H54 (cell line): ENCODE measurements at regions not wholly inside any gene's neighbourhood (a gene's known extent, or its start where the extent isn't known, plus 50 kb on each side); places are given as distances from the start of the nearest gene placed in this dataset.

Source experiments
- DNase-seq: peaks from one replicate; pipeline ENCODE4 v3.0.0; 2011; ENCODE audit warnings: low spot score, mixed read lengths; ENCODE audit not compliant: insufficient read length
- FAIRE-seq: peaks from 3 replicates; lab custom pipeline; 2011; peaks lifted over from hg19 to GRCh38; lab: Jason Lieb, UNC
- POLR2A ChIP-seq: IDR thresholded peaks from 2 replicates; pipeline ENCODE4 v1.6.1; 2011; ENCODE audit warnings: low read depth, mild to moderate bottlenecking, low read length

DNA sequence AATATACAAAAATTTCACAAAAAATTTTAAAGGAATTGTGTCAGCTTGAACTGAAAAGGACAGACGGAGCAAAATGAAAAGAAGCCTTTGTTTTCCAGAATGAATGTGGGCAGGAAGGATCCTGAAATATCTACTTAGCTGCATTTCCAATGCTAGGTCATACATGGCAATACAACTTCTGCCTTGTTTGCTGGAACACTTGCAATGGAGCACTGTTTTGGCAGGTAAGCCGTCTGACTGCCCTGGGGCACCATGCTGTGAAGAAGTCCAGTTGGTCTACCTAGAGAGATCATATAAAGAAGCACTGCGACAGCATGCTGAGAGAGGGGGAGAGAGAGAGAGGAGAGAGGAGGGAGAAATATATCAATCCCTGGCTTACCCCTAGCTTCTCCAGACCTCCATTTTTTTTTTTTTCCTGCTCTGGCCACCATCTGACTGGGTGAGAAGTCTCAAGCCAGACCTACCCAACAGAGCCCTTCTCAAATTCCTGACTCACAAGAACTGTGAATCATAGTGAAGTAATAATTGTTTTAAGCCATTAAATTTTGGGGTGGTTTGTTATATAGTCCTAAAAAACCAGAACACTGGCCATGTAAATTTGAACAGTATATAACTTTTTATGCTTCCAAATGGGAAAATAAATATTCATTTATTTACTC is 97.1 kb upstream of the PRICKLE1 start:
- TF ChIP-seq POLR2A: no peak
- DNase-seq (no peak), FAIRE-seq (peak; percentile 6)

- DNase-seq (no peak), FAIRE-seq (no peak)
- no peak for TF ChIP-seq POLR2A
Measured at GRCh38 chr12:42684802-42685071, 95.2 kb upstream of the PRICKLE1 start.

- no peak for DNase-seq
- FAIRE-seq: no peak
- TF ChIP-seq POLR2A: no peak
Measured at GRCh38 chr12:42683933-42684801, 94.6 kb upstream of the PRICKLE1 start.

GRCh38 chr12:42683266-42683665 is 93.7 kb upstream of the PRICKLE1 start:
- DNase-seq: no peak
- no peak for FAIRE-seq
- TF ChIP-seq POLR2A: no peak

- FAIRE-seq (peak; percentile 11), DNase-seq (no peak)
- TF ChIP-seq POLR2A: no peak
Measured at GRCh38 chr12:42679466-42679865, 89.9 kb upstream of the PRICKLE1 start.

GRCh38 chr12:42677461-42677860 is 87.9 kb upstream of the PRICKLE1 start:
- no peak for TF ChIP-seq POLR2A
- FAIRE-seq (no peak), DNase-seq (no peak)

DNA sequence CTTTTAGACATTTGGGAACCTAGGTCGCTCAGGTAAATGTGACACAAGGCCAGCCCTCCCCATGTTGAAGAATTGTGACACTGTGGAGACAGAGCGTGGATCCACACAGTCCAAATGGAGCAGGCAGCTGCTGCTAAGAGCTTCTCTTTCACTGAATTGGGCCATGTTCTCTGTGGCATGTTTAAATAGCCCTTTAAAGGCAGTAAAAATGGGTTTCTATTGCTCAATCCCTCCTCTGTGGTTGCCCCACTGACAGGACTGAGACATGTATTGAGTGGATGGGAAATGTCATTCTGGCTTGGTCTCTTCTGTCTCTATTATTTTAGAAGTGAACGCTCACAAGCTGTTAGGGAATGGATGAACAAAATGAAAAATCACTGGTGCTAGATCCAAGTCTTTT is 84.0 kb upstream of the PRICKLE1 start:
- FAIRE-seq: no peak
- DNase-seq: no peak
- TF ChIP-seq POLR2A: no peak

DNA sequence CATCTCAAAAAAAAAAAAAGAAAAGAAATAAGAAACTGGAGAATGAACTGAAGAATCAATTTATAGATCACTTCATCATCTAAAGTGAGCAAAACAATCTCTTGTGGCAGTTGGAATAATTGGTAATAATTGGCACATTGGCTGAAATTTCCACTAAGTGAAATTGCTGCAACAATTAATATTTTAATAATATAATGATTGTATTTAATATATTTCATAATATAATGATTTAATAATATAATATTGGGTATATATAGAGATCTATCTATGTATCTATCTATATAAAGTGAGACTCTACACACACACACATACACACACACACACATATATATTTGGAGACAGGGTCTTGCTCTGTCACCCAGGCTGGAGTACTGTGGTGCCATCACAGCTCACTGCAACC is 81.2 kb upstream of the PRICKLE1 start:
- DNase-seq (no peak), FAIRE-seq (no peak)
- TF ChIP-seq POLR2A: no peak

GRCh38 chr12:42669553-42669952 is 80.0 kb upstream of the PRICKLE1 start:
- TF ChIP-seq POLR2A: no peak
- FAIRE-seq: peak; percentile 30

DNA sequence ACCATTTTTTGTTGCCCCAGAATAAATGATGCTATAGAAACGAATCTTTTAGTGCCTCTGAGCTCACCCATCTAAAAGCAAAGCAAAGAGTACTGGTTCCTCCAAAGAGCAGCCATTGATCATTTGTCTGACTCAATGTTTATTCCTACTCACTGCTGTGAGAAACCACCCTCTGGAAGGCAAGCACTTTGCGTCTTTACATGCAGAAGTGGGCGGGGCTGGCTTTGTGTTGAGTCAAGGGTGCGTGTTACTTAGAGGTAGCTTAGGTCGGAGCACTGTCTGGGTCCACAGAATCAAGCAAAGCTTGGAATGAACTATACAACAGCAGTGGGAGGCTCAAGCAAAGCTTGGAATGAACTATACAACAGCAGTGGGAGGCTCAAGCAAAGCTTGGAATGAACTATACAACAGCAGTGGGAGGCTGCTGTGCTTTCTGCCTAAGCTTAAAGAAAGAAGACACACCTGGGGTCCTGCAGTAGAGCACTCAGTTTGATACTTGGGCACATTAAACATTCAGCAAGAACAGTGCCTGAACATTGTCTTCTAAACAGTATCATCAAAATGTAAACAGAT is 77.2 kb upstream of the PRICKLE1 start:
- no peak for TF ChIP-seq POLR2A
- peak; percentile 81 for FAIRE-seq
- DNase-seq: no peak

More at GRCh38 chr12:42669553-42669952, 80.0 kb upstream of the PRICKLE1 start:
- DNase-seq: no peak

DNA sequence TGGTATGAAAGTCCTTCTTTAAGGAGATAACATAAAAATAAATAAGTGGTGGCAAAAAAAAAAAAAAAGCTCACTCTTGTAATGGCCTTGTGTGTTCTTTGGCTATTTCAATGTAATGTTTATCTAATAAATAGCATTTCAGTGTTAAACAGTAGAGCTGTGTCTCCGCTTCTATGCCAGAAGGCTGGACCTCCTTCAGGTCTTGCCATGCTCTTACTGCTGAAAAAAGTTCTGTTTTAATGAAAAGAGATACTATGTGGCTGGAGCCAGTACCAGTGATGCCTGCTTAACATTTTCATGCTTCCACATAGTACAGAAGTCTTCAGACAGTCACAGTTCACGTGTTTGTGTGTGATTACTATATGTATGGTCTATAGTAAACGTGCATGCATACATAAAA is 74.1 kb upstream of the PRICKLE1 start:
- DNase-seq (no peak), FAIRE-seq (no peak)
- TF ChIP-seq POLR2A: no peak

DNA sequence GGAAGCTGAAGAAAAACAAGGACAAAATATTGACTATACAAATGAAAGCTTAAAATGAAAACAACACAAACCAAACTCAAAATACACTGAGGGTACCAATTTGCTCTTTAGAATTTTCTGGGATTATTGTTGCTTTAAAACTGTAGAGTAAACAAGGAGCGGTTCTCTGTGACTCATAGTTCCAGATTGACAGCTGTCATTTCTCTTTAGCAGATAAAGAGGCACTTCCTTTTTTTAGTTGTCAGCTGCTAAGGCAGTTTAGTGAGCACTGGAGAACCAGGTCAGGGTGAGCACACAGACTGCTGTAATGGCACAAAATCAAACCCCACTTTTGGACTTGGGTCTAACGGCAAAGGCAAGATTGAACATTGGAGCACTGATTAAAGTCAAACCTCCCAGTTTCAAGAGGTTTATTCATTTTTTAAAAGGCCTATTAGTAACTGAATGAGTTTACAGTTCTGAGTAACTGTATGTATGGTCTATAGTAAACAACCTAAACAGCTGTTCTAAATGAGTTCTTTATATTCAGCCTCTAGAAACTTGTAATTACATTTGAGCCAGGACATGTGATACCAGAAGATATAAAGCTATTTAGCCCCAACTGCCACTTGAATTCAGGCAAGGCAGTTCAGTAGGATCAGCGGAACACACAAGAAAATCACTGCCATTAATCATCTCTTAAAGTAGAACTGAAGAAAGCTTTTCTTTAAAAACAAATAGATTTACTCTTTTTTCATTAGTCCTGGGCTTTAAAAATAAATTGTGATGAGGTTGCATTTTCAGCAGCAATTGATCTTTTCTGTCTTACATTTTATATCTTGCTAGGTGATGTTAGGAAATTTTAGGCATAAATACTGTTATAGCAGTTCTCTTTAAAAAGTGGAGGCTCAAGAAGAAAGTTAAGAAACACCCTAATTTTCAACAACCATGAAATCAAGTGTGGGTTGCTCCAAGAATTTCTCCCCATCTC is 71.7 kb upstream of the PRICKLE1 start:
- FAIRE-seq (no peak), DNase-seq (no peak)
- no peak for TF ChIP-seq POLR2A

- no peak for TF ChIP-seq POLR2A
- DNase-seq (no peak), FAIRE-seq (no peak)
Measured at GRCh38 chr12:42660117-42660516, 70.6 kb upstream of the PRICKLE1 start.
